GM04504 (cell line): ENCODE measurements at regions not wholly inside any gene's neighbourhood (a gene's known extent, or its start where the extent isn't known, plus 50 kb on each side); places are given as distances from the start of the nearest gene placed in this dataset.

Experiments
- DNase-seq: peaks from one replicate; pipeline ENCODE4 v3.0.0-alpha.2; 2012; ENCODE audit warnings: low read depth

- no peak for DNase-seq
Observed at GRCh38 chr9:107644733-107645463, 155.3 kb upstream of the KLF4 start.

- DNase-seq: no peak
Observed at GRCh38 chr9:107639426-107639825, 149.9 kb upstream of the KLF4 start.

DNA sequence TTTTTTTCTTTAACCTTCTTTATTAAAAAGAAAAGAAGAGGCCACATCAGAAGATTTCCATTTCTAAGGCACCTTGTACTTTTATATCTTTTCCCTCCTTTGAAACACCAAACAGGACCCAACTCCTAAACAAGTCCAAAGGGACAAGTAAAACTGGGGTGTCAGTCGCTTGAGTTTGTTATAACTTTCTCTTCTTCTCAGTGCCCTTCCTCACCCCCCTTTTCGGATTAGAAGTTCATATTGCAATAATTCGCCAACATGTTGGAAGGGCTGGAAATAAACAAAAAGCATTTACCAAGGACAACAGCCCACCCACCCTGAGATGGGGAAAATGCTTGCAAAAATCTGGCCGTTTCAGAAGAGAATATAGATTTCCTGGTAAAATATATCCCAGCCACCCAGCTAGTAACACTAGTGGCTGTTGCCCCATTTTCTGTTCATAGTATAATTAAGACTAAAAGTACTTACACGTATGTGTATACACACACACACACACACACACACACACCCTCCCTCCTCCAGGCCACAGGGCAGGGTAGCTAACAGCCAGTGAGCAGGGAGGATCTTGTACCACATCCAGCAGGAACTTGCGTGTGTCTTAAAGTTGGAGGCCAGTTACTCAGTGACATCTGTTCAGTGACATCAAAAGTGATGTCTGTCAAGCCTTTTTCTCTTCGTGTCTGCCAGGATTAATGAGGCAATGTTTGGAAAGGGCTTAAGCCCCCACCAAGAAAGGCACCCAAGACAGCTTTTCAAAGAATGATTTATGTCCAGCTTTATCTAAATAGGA lies 149.1 kb upstream of the KLF4 start:
- no peak for DNase-seq

DNA sequence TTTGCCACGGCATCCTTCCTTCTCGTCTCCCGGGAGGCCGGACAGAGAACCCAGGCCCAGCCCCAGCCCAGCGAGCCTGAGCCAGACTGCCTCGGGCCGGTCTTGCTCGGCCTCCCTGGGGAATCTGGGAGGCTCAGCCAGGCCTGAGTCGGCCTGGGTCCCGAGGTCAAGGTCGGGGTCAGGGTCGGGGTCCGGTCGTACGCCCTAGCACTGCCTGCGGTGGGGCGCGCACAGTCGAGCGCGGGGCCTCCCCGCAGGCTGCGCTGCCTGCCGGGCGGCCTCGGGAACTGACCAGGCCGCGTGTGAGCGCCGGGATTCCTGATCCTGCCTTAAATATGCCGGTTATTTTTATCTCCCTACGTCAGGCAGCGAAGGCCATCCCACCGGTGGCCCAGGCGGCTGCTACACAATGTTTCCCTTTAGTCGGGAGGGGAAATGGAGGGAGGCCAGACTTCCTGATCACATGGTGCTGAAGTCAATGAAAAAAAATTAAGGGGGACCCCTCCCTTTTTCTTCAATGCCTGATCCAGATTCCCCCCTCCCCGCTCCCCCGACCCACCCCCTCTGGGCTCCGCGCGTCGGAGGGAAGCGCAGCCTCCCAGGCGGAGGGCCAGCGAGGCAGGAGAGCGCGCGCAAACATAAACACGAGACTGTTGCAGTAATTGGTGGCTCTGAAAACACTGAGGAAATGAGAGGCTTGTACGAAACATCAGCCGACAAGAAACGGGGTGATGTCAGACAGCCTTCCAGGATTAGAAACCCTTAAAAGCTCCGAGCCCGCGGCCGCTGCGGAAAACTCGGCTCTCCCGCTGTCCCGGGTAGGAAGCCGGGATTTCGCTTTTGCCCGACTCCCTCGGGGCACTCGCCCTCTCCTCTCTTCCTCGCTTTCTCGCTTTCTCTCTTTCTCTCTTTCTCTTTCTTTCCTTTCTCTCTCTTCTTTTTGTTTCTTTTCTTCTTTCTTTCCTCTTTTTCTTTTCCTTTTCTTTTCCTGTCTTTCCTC lies 148.2 kb upstream of the KLF4 start:
- DNase-seq: peak; percentile 94

DNA sequence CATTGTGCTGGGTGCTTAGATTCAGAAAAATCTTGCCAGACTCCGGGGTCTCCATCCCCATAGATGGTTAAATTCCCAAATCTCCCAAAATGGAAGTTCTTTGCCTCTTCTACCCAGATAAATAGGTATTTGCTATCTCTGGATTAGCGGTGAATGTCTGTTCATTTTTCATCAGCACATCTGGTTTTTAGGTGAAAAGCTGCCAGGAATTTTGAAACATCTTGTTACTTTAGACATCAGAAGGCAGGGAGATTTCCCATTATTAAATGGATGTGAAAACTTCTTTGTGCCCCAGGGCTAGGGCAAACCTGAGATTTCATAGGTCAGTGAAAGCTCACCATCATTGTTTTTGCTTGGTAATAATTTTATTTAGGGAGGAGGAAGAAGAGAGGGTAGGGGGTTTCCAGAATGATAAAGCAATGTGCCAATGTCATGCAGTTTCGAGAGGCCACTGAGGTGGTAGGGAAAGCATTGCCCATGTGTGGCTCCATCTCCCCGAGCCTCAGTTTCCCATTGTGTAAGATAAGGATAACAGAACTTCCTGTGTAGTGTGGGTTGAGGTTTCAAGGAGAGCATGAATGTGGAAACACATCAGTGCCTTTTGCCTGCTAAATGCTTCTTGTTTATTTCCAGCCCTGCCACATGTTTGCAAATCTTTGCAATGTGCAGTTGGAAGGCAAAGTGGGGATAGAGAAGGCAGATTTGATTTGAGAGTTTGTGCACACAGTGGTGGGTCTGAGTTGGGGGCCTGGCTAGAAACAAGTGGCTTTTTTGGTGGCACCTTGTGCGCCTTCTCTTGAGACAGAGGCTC lies 147.2 kb upstream of the KLF4 start:
- DNase-seq: no peak

DNA sequence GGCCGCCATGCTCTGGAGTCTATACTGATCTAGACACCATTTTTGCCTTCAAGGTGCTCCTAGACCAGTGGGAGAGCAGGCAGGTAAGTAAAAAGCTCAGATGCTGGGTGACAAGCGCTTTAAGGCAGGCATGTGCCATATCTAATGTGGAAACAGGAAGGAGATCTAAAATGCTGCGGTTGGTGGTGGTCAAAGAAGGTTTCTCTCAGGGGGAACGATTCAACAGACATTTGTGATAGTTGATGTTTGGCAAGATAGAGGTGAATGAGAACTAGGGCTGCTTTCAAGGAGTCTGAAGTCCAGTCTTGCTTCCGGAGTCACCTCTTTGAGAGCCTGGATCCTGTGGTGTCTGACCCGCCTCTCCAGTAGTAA lies 146.2 kb upstream of the KLF4 start:
- DNase-seq: no peak

GRCh38 chr9:107635101-107635802 lies 145.7 kb upstream of the KLF4 start:
- no peak for DNase-seq

DNA sequence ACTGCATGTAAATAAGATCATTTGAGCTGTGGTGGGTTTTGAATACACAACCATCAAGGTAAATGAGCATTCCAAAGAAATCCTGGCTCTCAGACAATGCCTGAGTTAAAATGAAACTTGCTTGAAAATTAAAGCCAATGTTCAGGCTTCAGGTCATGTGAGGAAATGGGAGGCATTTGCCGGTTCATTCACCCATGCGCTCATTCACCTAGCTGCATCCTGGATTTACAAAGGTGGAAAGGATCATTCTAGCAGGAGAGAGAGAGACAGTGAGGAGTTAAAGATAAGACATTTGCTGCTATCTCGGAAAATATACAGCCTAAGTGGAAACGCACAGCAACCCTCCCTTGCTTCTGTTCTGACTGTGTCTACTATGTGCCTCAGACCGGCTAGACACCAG lies 143.8 kb upstream of the KLF4 start:
- no peak for DNase-seq

DNA sequence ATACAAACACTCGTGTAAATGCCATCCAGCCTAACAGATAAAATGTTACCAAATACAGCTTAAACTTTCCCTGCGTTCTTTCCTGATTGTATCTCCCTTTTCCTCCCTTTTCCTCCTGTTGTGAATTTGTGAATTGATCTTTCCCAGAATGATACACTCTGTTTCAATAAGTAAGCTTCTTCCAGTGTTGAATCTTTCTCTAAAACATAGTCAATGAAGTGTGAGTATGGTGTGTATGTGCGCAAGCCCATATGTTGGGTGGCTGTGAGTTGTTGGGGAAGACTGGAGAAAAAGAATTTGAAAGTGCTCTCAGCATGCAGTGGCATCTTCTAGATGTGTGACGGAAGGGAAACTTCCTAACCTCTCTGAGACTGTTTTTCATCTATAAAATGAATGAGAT lies 143.1 kb upstream of the KLF4 start:
- no peak for DNase-seq

GRCh38 chr9:107632216-107632615 lies 142.6 kb upstream of the KLF4 start:
- DNase-seq: no peak

DNA sequence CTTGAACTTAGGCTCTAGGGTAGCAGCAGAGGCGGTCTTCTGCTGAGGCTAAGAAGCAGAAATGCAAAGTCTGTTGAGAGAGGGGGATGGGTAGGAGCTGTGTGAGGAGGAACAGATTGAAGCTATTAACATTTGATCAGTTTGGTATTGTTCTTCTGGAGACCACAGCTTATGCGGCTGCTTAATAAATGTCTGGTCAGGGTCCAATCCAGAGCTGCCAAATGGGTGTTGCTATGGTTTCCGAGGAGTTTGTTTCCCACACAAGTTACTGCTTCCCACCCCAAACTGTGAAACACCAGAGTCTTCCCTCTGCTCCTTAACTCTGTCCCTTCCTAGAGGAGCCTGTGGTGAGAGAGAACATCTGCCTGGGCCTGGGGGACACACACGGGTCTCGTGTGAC lies 142.2 kb upstream of the KLF4 start:
- no peak for DNase-seq

DNA sequence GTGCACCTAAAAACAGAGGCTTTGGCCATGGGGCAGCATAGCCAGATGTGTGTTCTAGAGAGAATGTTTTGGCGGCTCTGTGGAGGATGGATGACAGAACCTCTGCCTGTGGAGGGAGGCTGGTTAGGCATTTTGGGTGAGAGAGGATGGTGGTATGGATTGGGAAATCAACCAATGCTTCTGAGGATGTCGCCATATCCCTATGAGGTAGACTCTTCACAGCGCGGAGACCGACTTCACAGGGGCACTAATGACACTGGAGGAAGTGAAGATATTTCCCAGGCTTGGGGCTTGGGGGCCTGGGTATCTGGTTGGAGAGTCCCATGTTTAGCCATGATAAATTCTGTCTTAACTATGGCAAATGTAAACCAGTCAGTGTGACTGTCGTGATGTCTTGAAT lies 140.6 kb upstream of the KLF4 start:
- no peak for DNase-seq

GRCh38 chr9:107628444-107628843 lies 138.9 kb upstream of the KLF4 start:
- DNase-seq: no peak

- DNase-seq: no peak
Observed at GRCh38 chr9:107627781-107628180, 138.2 kb upstream of the KLF4 start.

GRCh38 chr9:107626118-107626517 lies 136.5 kb upstream of the KLF4 start:
- no peak for DNase-seq

GRCh38 chr9:107625383-107625984 lies 135.9 kb upstream of the KLF4 start:
- DNase-seq: no peak

- peak; percentile 53 for DNase-seq
Observed at GRCh38 chr9:107624234-107624948, 134.8 kb upstream of the KLF4 start.

DNA sequence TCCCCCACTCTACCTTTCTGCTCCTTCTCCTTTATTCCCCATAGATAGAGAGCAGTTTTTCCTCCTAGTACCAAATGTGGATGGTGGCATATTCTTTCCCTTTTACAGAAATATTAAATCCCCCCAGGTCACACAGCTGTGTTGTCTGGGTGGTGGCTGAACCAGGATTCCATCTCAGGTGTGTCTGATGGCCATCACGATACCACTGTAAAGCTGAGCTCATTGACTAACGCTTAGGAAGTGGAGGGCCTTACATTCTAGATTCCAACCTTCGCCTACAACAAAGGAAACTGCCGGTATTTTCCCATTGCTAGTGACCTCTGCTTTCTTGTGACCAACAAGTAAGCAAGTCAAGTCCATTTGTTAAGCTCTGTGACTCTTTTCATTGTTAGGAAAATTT lies 131.9 kb upstream of the KLF4 start:
- no peak for DNase-seq

DNA sequence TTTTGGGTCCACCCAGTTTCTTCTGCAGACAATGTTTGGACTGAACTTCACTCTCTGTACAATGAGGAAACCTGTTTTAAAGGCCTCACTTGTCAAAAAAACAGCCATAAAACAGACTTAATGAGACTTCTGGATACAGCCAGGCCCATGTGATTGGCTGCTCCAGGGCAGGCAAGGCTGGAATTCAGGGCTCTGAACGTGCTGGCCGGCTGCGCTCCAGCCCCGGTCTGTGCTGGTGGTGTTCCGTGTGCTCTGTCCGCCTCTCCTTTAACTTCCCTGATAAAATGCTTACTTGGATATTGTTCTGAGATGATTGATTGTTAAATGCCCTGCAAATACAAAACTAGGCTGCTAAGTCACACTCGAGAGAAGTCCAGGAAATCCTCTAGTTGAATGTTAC lies 131.2 kb upstream of the KLF4 start:
- no peak for DNase-seq

DNA sequence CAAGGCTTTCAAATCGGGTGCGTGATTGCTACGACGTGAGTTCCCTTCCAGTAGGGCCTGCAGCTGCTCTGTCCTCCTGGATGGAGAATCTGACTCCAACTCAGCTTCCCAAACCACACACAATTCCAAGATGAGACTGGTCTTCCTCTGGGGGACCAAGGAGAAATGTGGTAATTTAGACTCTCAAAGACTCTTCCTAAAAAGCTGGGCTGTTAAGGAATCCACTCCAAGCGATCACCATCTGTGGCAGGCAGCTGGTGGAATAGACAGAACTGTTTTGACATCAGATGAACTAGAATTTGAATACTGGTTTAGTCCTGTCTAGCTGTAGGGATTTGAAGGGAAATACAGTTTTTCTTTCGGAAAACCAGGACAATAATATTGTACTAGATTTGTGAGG lies 130.7 kb upstream of the KLF4 start:
- DNase-seq: no peak
